VCaP (cell line): ENCODE measurements at regions not wholly inside any gene's neighbourhood (a gene's known extent, or its start where the extent isn't known, plus 50 kb on each side); places are given as distances from the start of the nearest gene placed in this dataset.

Experiments
- H3K27ac ChIP-seq: fragments of 450-650 bp; 2 replicates; pipeline ENCODE4 v1.5.1; 2017
- TF ChIP-seq, protein P1 (sequence below): fragments of 450-650 bp; conservative IDR thresholded peaks from 2 replicates; pipeline ENCODE4 v1.5.1; 2017; ENCODE audit warnings: mild to moderate bottlenecking, moderate library complexity

DNA sequence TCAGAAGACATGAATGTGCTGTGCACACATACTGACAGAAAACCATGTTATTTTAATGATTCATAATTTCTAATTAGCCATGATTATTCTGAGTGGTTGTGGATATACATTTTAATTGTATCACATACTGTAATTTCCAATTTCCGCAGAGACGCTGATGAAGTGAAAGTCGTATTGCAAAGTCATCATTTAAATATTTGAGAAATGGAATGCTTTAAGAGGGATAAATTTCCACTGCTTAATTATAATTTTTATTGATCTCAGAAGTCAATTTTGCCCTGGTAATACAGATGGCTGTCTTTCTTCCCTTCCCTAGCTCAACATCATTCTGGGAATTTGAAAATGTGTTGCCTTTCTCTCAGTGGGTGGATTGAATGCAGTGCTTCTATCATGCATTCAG is 819.3 kb downstream of the ROBO2 start:
- TF ChIP-seq, protein P1, sequence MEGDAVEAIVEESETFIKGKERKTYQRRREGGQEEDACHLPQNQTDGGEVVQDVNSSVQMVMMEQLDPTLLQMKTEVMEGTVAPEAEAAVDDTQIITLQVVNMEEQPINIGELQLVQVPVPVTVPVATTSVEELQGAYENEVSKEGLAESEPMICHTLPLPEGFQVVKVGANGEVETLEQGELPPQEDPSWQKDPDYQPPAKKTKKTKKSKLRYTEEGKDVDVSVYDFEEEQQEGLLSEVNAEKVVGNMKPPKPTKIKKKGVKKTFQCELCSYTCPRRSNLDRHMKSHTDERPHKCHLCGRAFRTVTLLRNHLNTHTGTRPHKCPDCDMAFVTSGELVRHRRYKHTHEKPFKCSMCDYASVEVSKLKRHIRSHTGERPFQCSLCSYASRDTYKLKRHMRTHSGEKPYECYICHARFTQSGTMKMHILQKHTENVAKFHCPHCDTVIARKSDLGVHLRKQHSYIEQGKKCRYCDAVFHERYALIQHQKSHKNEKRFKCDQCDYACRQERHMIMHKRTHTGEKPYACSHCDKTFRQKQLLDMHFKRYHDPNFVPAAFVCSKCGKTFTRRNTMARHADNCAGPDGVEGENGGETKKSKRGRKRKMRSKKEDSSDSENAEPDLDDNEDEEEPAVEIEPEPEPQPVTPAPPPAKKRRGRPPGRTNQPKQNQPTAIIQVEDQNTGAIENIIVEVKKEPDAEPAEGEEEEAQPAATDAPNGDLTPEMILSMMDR = no peak
- no peak overlapping the region for H3K27ac ChIP-seq

DNA sequence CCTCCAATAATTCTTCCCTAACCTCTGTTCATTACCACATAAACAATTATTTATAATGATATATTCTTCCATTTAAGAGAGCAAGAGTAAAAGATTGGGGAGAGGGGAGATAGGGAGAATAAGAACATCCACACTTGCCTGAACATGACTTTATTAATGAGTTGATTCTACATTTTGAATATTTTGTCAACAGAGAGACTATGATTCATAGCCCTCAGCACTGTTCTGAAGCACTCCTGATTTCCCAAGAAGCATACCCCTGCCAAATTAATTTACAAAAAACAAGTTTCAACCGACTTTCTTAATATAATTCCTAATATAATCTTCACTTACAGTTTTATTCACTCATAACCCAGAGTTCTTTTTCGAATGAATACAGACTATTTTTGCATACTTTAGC is 828.8 kb downstream of the ROBO2 start:
- no peak overlapping the region for H3K27ac ChIP-seq
- TF ChIP-seq, protein P1 = no peak

- TF ChIP-seq, protein P1 = no peak
- no peak overlapping the region for H3K27ac ChIP-seq
Measured at GRCh38 chr3:77869423-77869822, 829.5 kb downstream of the ROBO2 start.

DNA sequence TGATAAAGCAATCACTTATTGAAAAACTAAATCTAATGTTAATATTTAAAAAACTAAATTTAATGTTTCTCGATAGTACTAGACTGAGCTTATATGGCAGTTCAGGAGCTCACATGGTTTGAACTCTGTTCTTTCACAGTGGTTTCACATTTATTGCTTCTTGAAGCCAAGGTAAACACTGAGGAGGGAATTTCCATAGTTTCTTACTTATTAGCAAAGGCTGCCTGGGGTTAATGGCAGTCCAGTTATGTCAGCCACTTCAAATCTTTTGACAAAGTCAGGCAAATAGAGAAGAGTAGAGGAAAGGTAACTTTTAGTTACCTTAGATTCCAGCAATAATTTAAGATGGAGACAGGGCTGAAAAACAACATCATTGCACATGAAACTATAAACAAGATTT is 831.5 kb downstream of the ROBO2 start:
- no peak overlapping the region for H3K27ac ChIP-seq
- TF ChIP-seq, protein P1 = no peak

DNA sequence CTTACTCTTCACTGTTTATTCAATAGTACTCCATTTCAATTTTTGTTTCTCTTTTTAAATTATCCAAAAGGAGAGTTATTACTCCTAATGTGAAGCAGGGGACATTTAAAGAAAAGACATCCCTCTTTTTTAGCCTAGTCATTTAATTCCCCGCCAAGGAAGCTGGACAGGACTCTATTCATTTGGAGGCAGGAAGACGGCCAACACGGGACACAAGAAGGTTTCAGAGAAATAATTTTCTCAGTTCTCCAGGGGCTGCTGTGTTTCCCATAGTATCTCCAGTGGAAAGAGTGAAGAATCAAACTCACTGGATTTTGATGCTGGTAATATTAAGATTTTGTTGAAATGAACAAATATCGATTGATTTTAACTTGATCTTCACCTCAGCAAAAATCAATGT is 833.7 kb downstream of the ROBO2 start:
- H3K27ac ChIP-seq = no peak overlapping the region
- TF ChIP-seq, protein P1 = no peak

DNA sequence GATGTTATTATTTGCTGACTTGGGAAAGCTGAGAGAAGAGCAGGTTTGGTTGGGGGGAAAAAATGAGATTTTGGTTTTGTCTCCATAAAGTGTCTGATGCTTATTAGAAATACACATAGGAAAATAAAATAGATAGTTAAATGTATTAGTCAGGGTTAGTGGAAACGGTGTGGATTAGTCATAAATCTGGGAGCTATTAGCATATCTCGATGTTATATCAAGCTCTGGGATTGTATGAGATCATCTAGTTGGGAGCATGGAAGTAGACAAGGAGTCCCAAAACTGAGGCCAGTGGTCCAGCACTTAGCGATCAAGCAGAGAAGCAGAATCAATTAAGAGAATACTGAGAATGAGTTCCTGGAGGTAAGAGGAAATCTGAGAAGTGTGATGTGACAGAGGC is 845.5 kb downstream of the ROBO2 start:
- no peak overlapping the region for H3K27ac ChIP-seq
- TF ChIP-seq, protein P1 = no peak

DNA sequence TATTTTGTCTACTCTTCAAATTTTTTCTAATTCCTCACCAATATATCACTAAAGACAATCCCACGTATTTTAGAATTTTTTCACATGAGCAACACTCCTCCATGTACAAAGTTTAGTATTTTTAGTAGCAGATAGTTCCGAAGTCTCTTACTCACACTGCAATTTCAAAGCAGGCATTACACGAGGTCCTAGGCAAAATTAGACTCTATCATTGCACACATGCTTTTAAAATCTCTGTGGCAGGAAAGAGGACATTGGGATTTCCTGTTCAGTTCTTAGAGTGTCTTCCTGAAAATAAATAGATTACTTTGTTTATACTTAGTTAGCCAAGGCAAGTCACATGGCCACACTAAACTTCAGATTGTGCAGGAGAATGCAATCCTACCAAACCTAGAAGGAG is 847.7 kb downstream of the ROBO2 start:
- no peak overlapping the region for H3K27ac ChIP-seq

More for the DNA sequence above, 847.7 kb downstream of the ROBO2 start:
- TF ChIP-seq, protein P1 = no peak
